GM12872 (cell line): ENCODE measurements at regions not wholly inside any gene's neighbourhood (a gene's known extent, or its start where the extent isn't known, plus 50 kb on each side); places are given as distances from the start of the nearest gene placed in this dataset.

ENCODE experiments used
- CTCF ChIP-seq: IDR thresholded peaks from 3 replicates; pipeline ENCODE4 v1.5.1; 2011; ENCODE audit warnings: low read depth, mild to moderate bottlenecking, low read length, moderate library complexity; ENCODE audit not compliant: insufficient read depth

DNA sequence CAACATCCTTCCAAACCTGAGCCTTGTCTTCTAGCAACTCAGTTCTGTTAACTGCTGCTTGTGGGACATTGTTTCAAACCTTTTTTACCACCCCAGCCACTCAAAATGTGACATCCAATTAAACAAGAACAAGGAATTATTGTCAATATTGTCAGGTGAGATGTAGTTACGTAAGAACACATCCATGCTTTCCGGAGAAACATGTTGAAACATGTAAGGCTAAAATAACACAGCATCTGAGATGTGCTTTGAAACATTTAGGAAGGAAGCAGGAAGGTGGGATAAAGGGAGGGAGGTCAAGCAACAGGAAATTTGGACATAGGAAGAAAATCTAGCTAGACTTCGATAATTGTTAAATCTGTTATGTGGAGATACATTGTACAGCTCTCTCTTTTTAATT, 50.9 kb upstream of the PRICKLE2 start:
- no peak for TF ChIP-seq CTCF
